HL-60 (cell line): ENCODE measurements at regions not wholly inside any gene's neighbourhood (a gene's known extent, or its start where the extent isn't known, plus 50 kb on each side); places are given as distances from the start of the nearest gene placed in this dataset.
"Not testable (repeated sequence)": the region's sequence is repeated elsewhere in the genome, so short reads cannot be mapped to it uniquely, and the experiment has no call there.

Source experiments
- DNase-seq, 2 experiments: peaks; one replicate each; pipeline ENCODE4 v3.0.0-alpha.2; 2010 to 2020; ENCODE audit warnings: low read depth in 1 of 2, low spot score in 1 of 2
- H3K27ac ChIP-seq: fragments of 250-450 bp; sonication (Bioruptor Pico); replicated peaks from 2 replicates; pipeline ENCODE4 v1.5.1; 2020; ENCODE audit warnings: mild to moderate bottlenecking, moderate library complexity
- H3K27me3 ChIP-seq: fragments of 250-450 bp; sonication (Bioruptor Pico); 2 replicates; pipeline ENCODE4 v1.5.1; 2021; ENCODE audit warnings: mild to moderate bottlenecking, moderate library complexity; ENCODE audit not compliant: insufficient read depth, poor library complexity, severe bottlenecking
- H3K4me3 ChIP-seq: replicated peaks from 2 replicates; pipeline ENCODE4 v1.5.1; 2011; ENCODE audit warnings: mild to moderate bottlenecking, control low read depth, low read length; ENCODE audit not compliant: insufficient read depth
- GABPA ChIP-seq: IDR thresholded peaks from 2 replicates; pipeline ENCODE4 v1.6.1; 2012; ENCODE audit warnings: low read depth
- POLR2AphosphoS5 ChIP-seq: IDR thresholded peaks from 2 replicates; pipeline ENCODE4 v1.6.1; 2012; ENCODE audit warnings: low read depth
- REST ChIP-seq: IDR thresholded peaks from 2 replicates; pipeline ENCODE4 v1.6.1; 2012; ENCODE audit warnings: low read depth; ENCODE audit not compliant: insufficient replicate concordance
- SPI1 ChIP-seq: IDR thresholded peaks from 2 replicates; pipeline ENCODE4 v1.6.1; 2012; ENCODE audit warnings: low read depth, mild to moderate bottlenecking, borderline replicate concordance
- TF ChIP-seq, protein P1 (sequence below): IDR thresholded peaks from one replicate; pipeline ENCODE4 v1.5.1; 2011; ENCODE audit warnings: low read length, control low read depth, inconsistent platforms; ENCODE audit not compliant: insufficient read depth

DNA sequence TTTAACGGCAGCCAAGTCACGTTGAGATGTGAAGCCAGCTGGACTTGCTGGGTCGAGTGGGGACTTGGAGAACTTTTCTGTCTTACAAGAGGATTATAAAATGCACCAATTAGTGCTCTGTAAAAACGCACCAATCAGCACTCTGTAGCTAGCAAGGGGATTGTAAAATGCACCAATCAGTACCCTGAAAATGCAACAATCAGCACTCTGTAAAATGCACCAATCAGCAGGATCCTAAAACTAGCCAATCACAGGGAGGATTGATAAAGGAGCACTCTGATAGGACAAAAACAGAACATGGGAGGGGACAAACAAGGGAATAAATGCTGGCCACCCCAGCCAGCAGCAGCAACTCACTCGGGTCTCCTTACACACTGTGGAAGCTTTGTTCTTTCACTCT lies 337.6 kb upstream of the SLITRK5 start:
- Histone ChIP-seq H3K4me3 (no peak overlapping the region), H3K27me3 (no peaks in the 10 kb centered on the region), H3K27ac (no peak overlapping the region)
- DNase-seq: no peak
- TF ChIP-seq GABPA: no peak
- TF ChIP-seq POLR2AphosphoS5: no peak
- TF ChIP-seq, protein P1, sequence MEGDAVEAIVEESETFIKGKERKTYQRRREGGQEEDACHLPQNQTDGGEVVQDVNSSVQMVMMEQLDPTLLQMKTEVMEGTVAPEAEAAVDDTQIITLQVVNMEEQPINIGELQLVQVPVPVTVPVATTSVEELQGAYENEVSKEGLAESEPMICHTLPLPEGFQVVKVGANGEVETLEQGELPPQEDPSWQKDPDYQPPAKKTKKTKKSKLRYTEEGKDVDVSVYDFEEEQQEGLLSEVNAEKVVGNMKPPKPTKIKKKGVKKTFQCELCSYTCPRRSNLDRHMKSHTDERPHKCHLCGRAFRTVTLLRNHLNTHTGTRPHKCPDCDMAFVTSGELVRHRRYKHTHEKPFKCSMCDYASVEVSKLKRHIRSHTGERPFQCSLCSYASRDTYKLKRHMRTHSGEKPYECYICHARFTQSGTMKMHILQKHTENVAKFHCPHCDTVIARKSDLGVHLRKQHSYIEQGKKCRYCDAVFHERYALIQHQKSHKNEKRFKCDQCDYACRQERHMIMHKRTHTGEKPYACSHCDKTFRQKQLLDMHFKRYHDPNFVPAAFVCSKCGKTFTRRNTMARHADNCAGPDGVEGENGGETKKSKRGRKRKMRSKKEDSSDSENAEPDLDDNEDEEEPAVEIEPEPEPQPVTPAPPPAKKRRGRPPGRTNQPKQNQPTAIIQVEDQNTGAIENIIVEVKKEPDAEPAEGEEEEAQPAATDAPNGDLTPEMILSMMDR: no peak
- no peak for TF ChIP-seq REST
- TF ChIP-seq SPI1: no peak

- Histone ChIP-seq H3K27ac (no peak overlapping the region), H3K27me3 (no peaks in the 10 kb centered on the region), H3K4me3 (no peak overlapping the region)
- no peak for TF ChIP-seq SPI1
- TF ChIP-seq REST: no peak
- no peak for TF ChIP-seq POLR2AphosphoS5
- TF ChIP-seq, protein P1: no peak
- no peak for TF ChIP-seq GABPA
- DNase-seq: no peak
Observed at GRCh38 chr13:87334176-87334575, 337.0 kb upstream of the SLITRK5 start.

DNA sequence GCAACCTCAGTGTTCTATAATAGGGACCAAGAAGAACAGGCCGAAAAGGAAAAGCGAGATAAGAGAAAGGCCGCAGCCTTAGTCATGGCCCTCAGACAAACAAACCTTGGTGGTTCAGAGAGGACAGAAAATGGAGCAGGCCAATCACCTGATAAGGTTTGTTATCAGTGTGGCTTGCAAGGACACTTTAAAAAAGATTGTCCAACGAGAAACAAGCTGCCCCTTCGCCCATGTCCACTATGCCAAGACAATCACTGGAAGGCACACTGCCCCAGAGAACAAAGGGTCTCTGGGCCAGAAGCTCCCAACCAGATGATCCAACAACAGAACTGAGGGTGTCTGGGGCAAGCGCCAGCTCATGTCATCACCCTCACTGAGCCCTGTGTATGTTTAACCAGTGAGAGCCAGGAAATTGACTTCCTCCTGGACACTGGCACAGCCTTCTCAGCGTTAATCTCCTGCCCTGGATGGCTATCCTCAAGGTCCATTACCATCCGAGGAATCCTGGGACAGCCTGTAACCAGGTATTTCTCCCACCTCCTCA lies 334.8 kb upstream of the SLITRK5 start:
- not testable (repeated sequence) for H3K27me3 ChIP-seq, DNase-seq, H3K27ac ChIP-seq, H3K4me3 ChIP-seq

DNA sequence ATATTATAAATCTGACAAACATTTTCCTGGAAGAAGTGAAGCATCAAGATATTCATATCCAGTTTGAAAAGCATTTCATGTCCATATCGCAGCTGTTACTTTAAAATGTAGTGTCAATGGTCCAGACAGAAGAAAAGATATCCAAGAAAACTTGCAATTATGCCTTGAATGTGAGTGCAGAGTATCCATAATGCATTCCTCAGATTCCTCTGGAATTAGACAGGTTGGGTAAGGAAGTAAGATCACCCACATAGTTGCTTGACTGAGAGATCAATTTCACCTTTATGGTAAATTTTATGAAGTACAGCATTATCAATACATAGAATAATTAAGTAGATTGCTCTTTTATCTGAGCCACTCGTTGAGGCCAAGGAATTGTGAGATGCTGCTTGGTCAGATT lies 327.0 kb upstream of the SLITRK5 start:
- DNase-seq: no peak
- Histone ChIP-seq H3K27me3 (no peaks in the 10 kb centered on the region), H3K4me3 (no peak overlapping the region), H3K27ac (no peak overlapping the region)
- TF ChIP-seq POLR2AphosphoS5 (no peak), GABPA (no peak), SPI1 (no peak), REST (no peak)
- TF ChIP-seq, protein P1: no peak
